ENCODE measurements at regions not wholly inside any gene's neighbourhood (a gene's known extent, or its start where the extent isn't known, plus 50 kb on each side); places are given as distances from the start of the nearest gene placed in this dataset.

GRCh38 chr10:130998642-130999041, 312.9 kb downstream of the TCERG1L start:
- Mint-ChIP-seq H3K27me3 (ENCODE audit: low read depth) (peaks cover 26% of the 10 kb centered on the region), H3K4me3 (no peak overlapping the region), H3K27ac (ENCODE audit: unreplicated experiment) (no peak overlapping the region), H3K36me3 (ENCODE audit: low read depth) (no peaks in the 10 kb centered on the region), H3K4me1 (peaks cover 23% of the 10 kb centered on the region), H3K9me3 (peaks cover 5% of the 10 kb centered on the region)
- no peak for DNase-seq (ENCODE audit: low read depth, low spot score)
- TF ChIP-seq, protein P1, sequence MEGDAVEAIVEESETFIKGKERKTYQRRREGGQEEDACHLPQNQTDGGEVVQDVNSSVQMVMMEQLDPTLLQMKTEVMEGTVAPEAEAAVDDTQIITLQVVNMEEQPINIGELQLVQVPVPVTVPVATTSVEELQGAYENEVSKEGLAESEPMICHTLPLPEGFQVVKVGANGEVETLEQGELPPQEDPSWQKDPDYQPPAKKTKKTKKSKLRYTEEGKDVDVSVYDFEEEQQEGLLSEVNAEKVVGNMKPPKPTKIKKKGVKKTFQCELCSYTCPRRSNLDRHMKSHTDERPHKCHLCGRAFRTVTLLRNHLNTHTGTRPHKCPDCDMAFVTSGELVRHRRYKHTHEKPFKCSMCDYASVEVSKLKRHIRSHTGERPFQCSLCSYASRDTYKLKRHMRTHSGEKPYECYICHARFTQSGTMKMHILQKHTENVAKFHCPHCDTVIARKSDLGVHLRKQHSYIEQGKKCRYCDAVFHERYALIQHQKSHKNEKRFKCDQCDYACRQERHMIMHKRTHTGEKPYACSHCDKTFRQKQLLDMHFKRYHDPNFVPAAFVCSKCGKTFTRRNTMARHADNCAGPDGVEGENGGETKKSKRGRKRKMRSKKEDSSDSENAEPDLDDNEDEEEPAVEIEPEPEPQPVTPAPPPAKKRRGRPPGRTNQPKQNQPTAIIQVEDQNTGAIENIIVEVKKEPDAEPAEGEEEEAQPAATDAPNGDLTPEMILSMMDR (conservative IDR thresholded peaks at IDR 0.05) = no peak

GRCh38 chr10:130999376-131000202, 311.9 kb downstream of the TCERG1L start:
- Mint-ChIP-seq H3K4me1 (peaks cover 23% of the 10 kb centered on the region), H3K4me3 (no peak overlapping the region)

DNA sequence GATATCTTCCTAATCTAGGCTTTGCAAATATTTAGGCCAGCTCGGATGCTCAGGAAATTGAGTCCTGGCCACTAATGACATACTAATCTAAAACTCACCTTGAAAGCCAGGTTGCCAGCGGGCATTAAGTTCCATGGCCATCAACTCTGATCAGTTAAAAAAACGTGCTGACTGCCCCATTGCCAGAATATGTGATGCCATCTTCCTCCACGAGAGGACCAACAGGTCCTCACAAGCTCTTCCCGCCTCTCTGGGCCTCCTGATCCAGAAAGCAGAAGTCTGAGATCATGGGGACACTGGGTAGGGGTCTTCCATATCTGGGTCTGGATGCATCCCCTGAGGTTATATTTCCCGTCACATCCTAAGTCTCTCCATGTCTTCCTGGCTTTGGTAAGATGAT, 311.3 kb downstream of the TCERG1L start:
- DNase-seq (ENCODE audit: low read depth, low spot score) = no peak
- Mint-ChIP-seq H3K4me3 (no peak overlapping the region), H3K27me3 (ENCODE audit: low read depth) (peaks cover 26% of the 10 kb centered on the region), H3K4me1 (peaks cover 23% of the 10 kb centered on the region), H3K36me3 (ENCODE audit: low read depth) (no peaks in the 10 kb centered on the region), H3K27ac (ENCODE audit: unreplicated experiment) (no peak overlapping the region), H3K9me3 (peaks cover 5% of the 10 kb centered on the region)
- TF ChIP-seq, protein P1 (conservative IDR thresholded peaks at IDR 0.05) = no peak

More at GRCh38 chr10:130999376-131000202, 311.9 kb downstream of the TCERG1L start:
- no peaks in the 10 kb centered on the region for H3K36me3 Mint-ChIP-seq (ENCODE audit: low read depth)
- peaks cover 26% of the 10 kb centered on the region for H3K27me3 Mint-ChIP-seq (ENCODE audit: low read depth)
- TF ChIP-seq, protein P1 (conservative IDR thresholded peaks at IDR 0.05) = no peak
- DNase-seq (ENCODE audit: low read depth, low spot score) = no peak
- H3K27ac Mint-ChIP-seq (ENCODE audit: unreplicated experiment) = no peak overlapping the region
- peaks cover 5% of the 10 kb centered on the region for H3K9me3 Mint-ChIP-seq

- peaks cover 23% of the 10 kb centered on the region for H3K4me1 Mint-ChIP-seq
- H3K4me3 Mint-ChIP-seq = no peak overlapping the region
- H3K36me3 Mint-ChIP-seq (ENCODE audit: low read depth) = no peaks in the 10 kb centered on the region
- H3K27ac Mint-ChIP-seq (ENCODE audit: unreplicated experiment) = no peak overlapping the region
- H3K27me3 Mint-ChIP-seq (ENCODE audit: low read depth) = peaks cover 26% of the 10 kb centered on the region
- peaks cover 5% of the 10 kb centered on the region for H3K9me3 Mint-ChIP-seq
- DNase-seq (ENCODE audit: low read depth, low spot score) = no peak
- TF ChIP-seq, protein P1 (conservative IDR thresholded peaks at IDR 0.05) = no peak
These were observed 310.8 kb downstream of the TCERG1L start for GRCh38 chr10:131000743-131001142.

- no peak overlapping the region for H3K27ac Mint-ChIP-seq (ENCODE audit: unreplicated experiment)
- no peak for DNase-seq (ENCODE audit: low read depth, low spot score)
These were observed 310.1 kb downstream of the TCERG1L start for GRCh38 chr10:131001438-131001837.

More at GRCh38 chr10:131001438-131001837, 310.1 kb downstream of the TCERG1L start:
- peaks cover 23% of the 10 kb centered on the region for H3K4me1 Mint-ChIP-seq
- TF ChIP-seq, protein P1 (conservative IDR thresholded peaks at IDR 0.05) = no peak
- no peak overlapping the region for H3K4me3 Mint-ChIP-seq
- H3K9me3 Mint-ChIP-seq = no peaks in the 10 kb centered on the region
- no peaks in the 10 kb centered on the region for H3K36me3 Mint-ChIP-seq (ENCODE audit: low read depth)
- peaks cover 20% of the 10 kb centered on the region for H3K27me3 Mint-ChIP-seq (ENCODE audit: low read depth)

Measured in neural crest cell (in vitro differentiated cells).